ENCODE measurements at regions not wholly inside any gene's neighbourhood (a gene's known extent, or its start where the extent isn't known, plus 50 kb on each side); places are given as distances from the start of the nearest gene placed in this dataset.

- TF ChIP-seq CTCF (IDR thresholded peaks at IDR 0.05; ENCODE audit: insufficient read depth, low read length) (no peak), POLR2AphosphoS5 (IDR thresholded peaks at IDR 0.05; ENCODE audit: low read depth) (no peak)
These were observed 547.2 kb downstream of the ANKRD7 start for GRCh38 chr7:118771672-118772071.
